Activated CD8-positive, alpha-beta T cell treated with anti-CD3 and anti-CD28 coated beads for 36 hours (primary cell): ENCODE measurements at regions not wholly inside any gene's neighbourhood (a gene's known extent, or its start where the extent isn't known, plus 50 kb on each side); places are given as distances from the start of the nearest gene placed in this dataset.
A peak's percentile ranks its signal among the peaks of the same experiment; 100 is the strongest.

Experiments used
- ATAC-seq: fragments of 200-7000 bp; cut with Tn5 transposase; one replicate; pipeline ENCODE4 v1.10.0; 2021; ENCODE audit warnings: mild to moderate bottlenecking, moderate library complexity
- CTCF ChIA-PET: fragments of 350-600 bp; sonication (Branson Sonifier 250); formaldehyde crosslinking; loops from one replicate; lab custom pipeline; 2021; ENCODE audit warnings: antibody characterized with exemption; lab: Charles Lee
- POLR2A ChIA-PET: fragments of 350-600 bp; sonication (Branson Sonifier 250); formaldehyde crosslinking; loops from one replicate; lab custom pipeline; 2021; ENCODE audit warnings: antibody characterized with exemption; lab: Charles Lee
- DNase-seq: peaks from one replicate; pipeline ENCODE4 v3.0.0-alpha.2; 2020
- H3K27ac Mint-ChIP-seq: one replicate; pipeline ENCODE4 v1.8.0; 2021; ENCODE audit warnings: mild to moderate bottlenecking, mixed read lengths
- H3K27me3 Mint-ChIP-seq: one replicate; pipeline ENCODE4 v1.8.0; 2021; ENCODE audit warnings: mixed read lengths
- H3K36me3 Mint-ChIP-seq: one replicate; pipeline ENCODE4 v1.8.0; 2021; ENCODE audit warnings: low read depth, mixed read lengths
- H3K4me1 Mint-ChIP-seq: one replicate; pipeline ENCODE4 v1.8.0; 2021; ENCODE audit warnings: low read depth, mixed read lengths
- H3K4me3 Mint-ChIP-seq: one replicate; pipeline ENCODE4 v1.8.0; 2021; ENCODE audit warnings: mild to moderate bottlenecking, moderate library complexity, mixed read lengths
- H3K9me3 Mint-ChIP-seq: one replicate; pipeline ENCODE4 v1.8.0; 2021; ENCODE audit warnings: mixed read lengths
- CTCF ChIP-seq: fragments of 200-600 bp; IDR thresholded peaks from one replicate; pipeline ENCODE4 v1.8.0; 2022; ENCODE audit warnings: antibody characterized with exemption, mild to moderate bottlenecking
- intact Hi-C: fragments of 100-400 bp; cut with micrococcal nuclease; formaldehyde crosslinking; loops from one replicate; pipeline ENCODE4 v1.10.0; 2022

DNA sequence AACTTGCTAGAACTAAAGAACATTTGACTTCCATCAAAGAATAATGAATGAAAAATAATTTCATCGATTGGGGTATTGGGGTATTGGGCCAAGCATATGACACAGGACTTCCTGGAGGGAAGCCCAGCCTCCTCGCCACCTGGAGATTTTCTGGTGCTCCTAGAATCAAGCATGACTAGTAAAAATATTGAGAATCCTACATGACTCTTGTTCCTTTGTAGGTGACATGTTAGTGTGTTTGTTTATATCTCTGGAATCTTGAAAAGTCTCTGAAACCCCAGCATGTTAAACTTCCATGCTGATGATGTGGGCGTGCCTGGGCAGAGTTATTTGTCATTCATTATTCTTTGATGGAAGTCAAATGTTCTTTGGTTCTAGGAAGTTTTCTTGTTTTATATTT lies 90.1 kb upstream of the EPHB3 start:
- H3K36me3 Mint-ChIP-seq: no peaks in the 10 kb centered on the region
- ATAC-seq: no peak
- intact Hi-C loops: loop anchor here (5.0 kb wide), 1 partner anchor 41 kb away; no protein-coding TSS in a partner anchor
- peaks cover 20% of the 10 kb centered on the region for H3K4me1 Mint-ChIP-seq
- H3K9me3 Mint-ChIP-seq: no peaks in the 10 kb centered on the region
- peaks cover 30% of the 10 kb centered on the region for H3K27me3 Mint-ChIP-seq
- H3K27ac Mint-ChIP-seq: no peak overlapping the region
- POLR2A ChIA-PET: interaction anchor here (0.8 kb wide), 1 partner anchor 489 kb away, joined by 3 read pairs; no protein-coding TSS in a partner anchor
- CTCF ChIA-PET: interaction anchor here (1.7 to 2.1 kb wide), 2 partner anchors 43 to 70 kb away, joined by 4 to 7 read pairs; no protein-coding TSS in a partner anchor
- H3K4me3 Mint-ChIP-seq: no peak overlapping the region
- TF ChIP-seq CTCF: no peak
- no peak for DNase-seq

- peak; percentile 14 for DNase-seq
- Mint-ChIP-seq H3K27ac (no peak overlapping the region), H3K4me3 (no peak overlapping the region), H3K27me3 (peaks cover 32% of the 10 kb centered on the region), H3K4me1 (peaks cover 20% of the 10 kb centered on the region), H3K9me3 (no peaks in the 10 kb centered on the region), H3K36me3 (no peaks in the 10 kb centered on the region)
- no peak for TF ChIP-seq CTCF
- ChIA-PET POLR2A (no interaction called here), CTCF (interaction anchor here (1.7 to 2.1 kb wide), 2 partner anchors 41 to 68 kb away, joined by 4 to 7 read pairs; no protein-coding TSS in a partner anchor)
- ATAC-seq: no peak
- intact Hi-C loops: loop anchor here (5.0 kb wide), 1 partner anchor 39 kb away; no protein-coding TSS in a partner anchor
These were observed 88.7 kb upstream of the EPHB3 start for GRCh38 chr3:184472723-184473428.

- no peaks in the 10 kb centered on the region for H3K36me3 Mint-ChIP-seq
- H3K27me3 Mint-ChIP-seq: peaks cover 30% of the 10 kb centered on the region
- no peak overlapping the region for H3K27ac Mint-ChIP-seq
- TF ChIP-seq CTCF: no peak
- intact Hi-C loops: loop anchor here (5.0 kb wide), 1 partner anchor 37 kb away; no protein-coding TSS in a partner anchor
- H3K9me3 Mint-ChIP-seq: no peaks in the 10 kb centered on the region
- DNase-seq (no peak), ATAC-seq (no peak)
- POLR2A ChIA-PET: interaction anchor here (1.5 kb wide), 1 partner anchor 112 kb away, joined by 3 read pairs; no protein-coding TSS in a partner anchor
- no peak overlapping the region for H3K4me3 Mint-ChIP-seq
- CTCF ChIA-PET: interaction anchor here (1.4 to 4.3 kb wide), 4 partner anchors 29 to 103 kb away, joined by 4 to 25 read pairs (median 16); no protein-coding TSS in a partner anchor
- peaks cover 20% of the 10 kb centered on the region for H3K4me1 Mint-ChIP-seq
These were observed 86.7 kb upstream of the EPHB3 start for GRCh38 chr3:184474897-184475296.

- no peak overlapping the region for H3K4me3 Mint-ChIP-seq
- DNase-seq (no peak), ATAC-seq (no peak)
- H3K27ac Mint-ChIP-seq: no peak overlapping the region
- CTCF ChIA-PET: interaction anchor here (4.3 kb wide), 1 partner anchor 36 kb away, joined by 25 read pairs; no protein-coding TSS in a partner anchor
- no peak for TF ChIP-seq CTCF
- no peaks in the 10 kb centered on the region for H3K9me3 Mint-ChIP-seq
- POLR2A ChIA-PET: no interaction called here
- intact Hi-C loops: no loop called here
- peaks cover 6% of the 10 kb centered on the region for H3K4me1 Mint-ChIP-seq
- H3K27me3 Mint-ChIP-seq: peaks cover 34% of the 10 kb centered on the region
- H3K36me3 Mint-ChIP-seq: no peaks in the 10 kb centered on the region
These were observed 83.6 kb upstream of the EPHB3 start for GRCh38 chr3:184477940-184478339.
